ENCODE measurements at regions not wholly inside any gene's neighbourhood (a gene's known extent, or its start where the extent isn't known, plus 50 kb on each side); places are given as distances from the start of the nearest gene placed in this dataset.

GRCh38 chr5:164350236-164350635 lies 844.8 kb downstream of the MAT2B start:
- H3K27me3 Mint-ChIP-seq (ENCODE audit: low read depth) = no peaks in the 10 kb centered on the region
- peaks cover 30% of the 10 kb centered on the region for H3K4me1 Mint-ChIP-seq (ENCODE audit: low read depth)
- no peak overlapping the region for H3K27ac Mint-ChIP-seq (ENCODE audit: unreplicated experiment)
- TF ChIP-seq CTCF (IDR thresholded peaks at IDR 0.05) = no peak
- no peak overlapping the region for H3K4me3 Mint-ChIP-seq (ENCODE audit: unreplicated experiment)
- no peaks in the 10 kb centered on the region for H3K9me3 Mint-ChIP-seq (ENCODE audit: low read depth)
- no peaks in the 10 kb centered on the region for H3K36me3 Mint-ChIP-seq (ENCODE audit: low read depth)
- DNase-seq (ENCODE audit: low spot score) = no peak

GRCh38 chr5:164351245-164351834 lies 845.9 kb downstream of the MAT2B start:
- TF ChIP-seq CTCF (IDR thresholded peaks at IDR 0.05) = no peak
- Mint-ChIP-seq H3K9me3 (ENCODE audit: low read depth) (no peaks in the 10 kb centered on the region), H3K4me3 (ENCODE audit: unreplicated experiment) (no peak overlapping the region), H3K36me3 (ENCODE audit: low read depth) (no peaks in the 10 kb centered on the region), H3K4me1 (ENCODE audit: low read depth) (peaks cover 28% of the 10 kb centered on the region), H3K27ac (ENCODE audit: unreplicated experiment) (no peak overlapping the region), H3K27me3 (ENCODE audit: low read depth) (no peaks in the 10 kb centered on the region)
- DNase-seq (ENCODE audit: low spot score) = no peak

GRCh38 chr5:164352695-164353094 lies 847.3 kb downstream of the MAT2B start:
- Mint-ChIP-seq H3K27ac (ENCODE audit: unreplicated experiment) (no peak overlapping the region), H3K36me3 (ENCODE audit: low read depth) (no peaks in the 10 kb centered on the region), H3K9me3 (ENCODE audit: low read depth) (no peaks in the 10 kb centered on the region), H3K4me1 (ENCODE audit: low read depth) (peaks cover 28% of the 10 kb centered on the region), H3K27me3 (ENCODE audit: low read depth) (no peaks in the 10 kb centered on the region), H3K4me3 (ENCODE audit: unreplicated experiment) (no peak overlapping the region)
- TF ChIP-seq CTCF (IDR thresholded peaks at IDR 0.05) = no peak
- DNase-seq (ENCODE audit: low spot score) = no peak

GRCh38 chr5:164353155-164353554 lies 847.7 kb downstream of the MAT2B start:
- Mint-ChIP-seq H3K27me3 (ENCODE audit: low read depth) (no peaks in the 10 kb centered on the region), H3K36me3 (ENCODE audit: low read depth) (no peaks in the 10 kb centered on the region), H3K4me3 (ENCODE audit: unreplicated experiment) (no peak overlapping the region), H3K4me1 (ENCODE audit: low read depth) (peaks cover 28% of the 10 kb centered on the region), H3K9me3 (ENCODE audit: low read depth) (no peaks in the 10 kb centered on the region), H3K27ac (ENCODE audit: unreplicated experiment) (peak overlapping the region; percentile 33)
- DNase-seq (ENCODE audit: low spot score) = no peak
- no peak for TF ChIP-seq CTCF (IDR thresholded peaks at IDR 0.05)

GRCh38 chr5:164354139-164354751 lies 848.8 kb downstream of the MAT2B start:
- DNase-seq (ENCODE audit: low spot score) = no peak
- H3K27me3 Mint-ChIP-seq (ENCODE audit: low read depth) = no peaks in the 10 kb centered on the region
- peaks cover 36% of the 10 kb centered on the region for H3K4me1 Mint-ChIP-seq (ENCODE audit: low read depth)
- no peaks in the 10 kb centered on the region for H3K9me3 Mint-ChIP-seq (ENCODE audit: low read depth)
- TF ChIP-seq CTCF (IDR thresholded peaks at IDR 0.05) = no peak
- H3K36me3 Mint-ChIP-seq (ENCODE audit: low read depth) = no peaks in the 10 kb centered on the region
- H3K4me3 Mint-ChIP-seq (ENCODE audit: unreplicated experiment) = no peak overlapping the region
- H3K27ac Mint-ChIP-seq (ENCODE audit: unreplicated experiment) = no peak overlapping the region
